Nephron (organoid): ENCODE measurements at regions not wholly inside any gene's neighbourhood (a gene's known extent, or its start where the extent isn't known, plus 50 kb on each side); places are given as distances from the start of the nearest gene placed in this dataset.
A peak's percentile ranks its signal among the peaks of the same experiment; 100 is the strongest.

Source experiments
- H3K27ac Mint-ChIP-seq, 3 experiments: 2 replicates each; pipeline ENCODE4 v1.8.0; 2020; ENCODE audit warnings: mixed read lengths in 3 of 3, mild to moderate bottlenecking in 2 of 3, moderate library complexity in 1 of 3
- H3K27me3 Mint-ChIP-seq: 2 replicates; pipeline ENCODE4 v1.8.0; 2021; ENCODE audit warnings: low read depth, mild to moderate bottlenecking, moderate library complexity, mixed read lengths
- H3K36me3 Mint-ChIP-seq: 2 replicates; pipeline ENCODE4 v1.8.0; 2020; ENCODE audit warnings: low read depth, mixed read lengths
- H3K4me1 Mint-ChIP-seq: 2 replicates; pipeline ENCODE4 v1.8.0; 2020; ENCODE audit warnings: mixed read lengths
- H3K4me3 Mint-ChIP-seq, 3 experiments: 2 replicates each; pipeline ENCODE4 v1.8.0; 2020; ENCODE audit warnings: mild to moderate bottlenecking in 3 of 3, mixed read lengths in 3 of 3, moderate library complexity in 2 of 3
- H3K9me3 Mint-ChIP-seq: 2 replicates; pipeline ENCODE4 v1.8.0; 2020; ENCODE audit warnings: mixed read lengths
- CTCF ChIP-seq, 3 experiments: fragments of 200-600 bp; sonication (generic); IDR thresholded peaks; one replicate each; pipeline ENCODE4 v1.5.0; 2021; ENCODE audit warnings: antibody characterized with exemption in 3 of 3; ENCODE audit not compliant: unreplicated experiment in 3 of 3

DNA sequence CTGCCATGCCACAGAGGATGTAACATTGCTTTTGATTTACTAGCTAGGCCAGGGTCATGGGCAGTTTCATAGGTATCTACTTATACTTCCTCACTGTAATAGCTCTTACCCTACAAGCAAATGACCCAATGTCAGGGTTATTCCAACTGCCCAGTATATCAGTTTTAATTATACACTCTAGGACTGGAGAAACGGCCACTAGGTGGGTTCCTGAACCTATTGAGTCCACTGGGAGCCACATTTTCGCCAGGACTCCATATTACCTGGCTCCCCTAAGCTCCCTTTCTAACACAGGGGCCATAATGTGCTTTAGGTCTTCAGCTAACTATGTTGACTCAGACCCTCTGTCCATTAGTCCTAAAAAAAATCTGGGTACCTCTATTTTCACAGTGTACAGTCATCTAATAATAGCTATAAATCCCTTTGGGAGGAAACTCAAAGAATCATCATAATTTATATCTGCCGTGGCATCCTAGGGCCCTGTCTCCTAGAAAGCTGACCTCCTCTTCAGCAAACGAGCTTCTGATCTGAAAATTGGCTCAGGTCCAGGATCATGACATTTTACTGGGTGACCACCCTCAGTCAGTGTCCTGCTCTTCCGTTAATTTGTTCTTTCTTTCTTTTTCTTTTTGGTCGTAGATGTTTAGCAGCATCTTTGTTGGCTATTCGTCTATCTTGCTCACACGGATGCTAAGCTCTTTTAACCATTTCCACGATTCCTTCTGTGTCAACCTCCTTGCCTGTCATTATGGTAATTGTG is 244.3 kb downstream of the FAM76B start:
- TF ChIP-seq CTCF (IDR thresholded peaks at IDR 0.05; ENCODE audit: unreplicated experiment in 3 of 3): no peak
- H3K4me3 Mint-ChIP-seq: peak overlapping the region in 1 of 3 experiments; percentile 2
- H3K36me3 Mint-ChIP-seq: no peaks in the 10 kb centered on the region
- H3K4me1 Mint-ChIP-seq: peaks cover 43% of the 10 kb centered on the region
- H3K27me3 Mint-ChIP-seq: no peaks in the 10 kb centered on the region
- peak overlapping the region; percentile 46 to 73 (median 60) for H3K27ac Mint-ChIP-seq
- no peaks in the 10 kb centered on the region for H3K9me3 Mint-ChIP-seq

DNA sequence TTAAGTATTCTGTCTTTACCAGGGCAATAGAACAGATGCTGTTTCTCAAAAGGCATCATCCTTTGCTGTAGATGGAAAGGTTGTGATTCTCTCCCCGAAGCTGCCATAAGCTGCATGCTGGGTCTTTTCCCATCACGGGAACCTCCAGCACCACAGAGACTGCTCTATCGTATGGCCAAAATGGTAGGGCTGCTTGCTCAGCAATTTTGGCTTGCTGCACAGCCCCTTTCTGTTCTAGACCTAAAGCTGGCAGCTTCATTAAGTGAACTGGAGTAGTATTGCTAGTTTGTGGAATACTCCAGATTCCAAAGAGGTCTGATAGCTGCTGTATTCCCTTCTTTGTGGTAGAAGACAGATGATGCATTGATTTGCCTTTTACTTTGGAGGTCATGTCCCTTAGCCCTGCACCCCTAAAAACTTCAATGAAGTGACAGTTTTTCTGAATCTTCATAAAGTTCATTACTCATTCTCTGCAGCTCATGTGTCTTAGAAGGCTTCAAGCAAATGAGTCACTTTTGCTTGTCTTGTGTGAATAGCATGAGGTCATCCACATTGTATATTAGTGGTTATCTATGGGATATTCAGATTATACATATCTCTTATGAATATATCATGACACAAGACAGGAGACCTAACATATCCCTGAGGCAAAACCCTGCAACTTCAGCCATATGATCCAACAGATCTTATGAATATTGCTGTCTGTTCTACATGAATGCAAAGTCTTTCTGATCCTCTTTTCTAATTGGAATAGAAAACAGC is 245.3 kb downstream of the FAM76B start:
- peaks cover 36% of the 10 kb centered on the region for H3K4me1 Mint-ChIP-seq
- no peaks in the 10 kb centered on the region for H3K27me3 Mint-ChIP-seq

GRCh38 chr11:95542868-95543551 is 246.6 kb downstream of the FAM76B start:
- Mint-ChIP-seq H3K4me3 (no peak overlapping the region), H3K27ac (no peak overlapping the region), H3K27me3 (no peaks in the 10 kb centered on the region), H3K36me3 (no peaks in the 10 kb centered on the region), H3K4me1 (peaks cover 37% of the 10 kb centered on the region), H3K9me3 (no peaks in the 10 kb centered on the region)
- TF ChIP-seq CTCF (IDR thresholded peaks at IDR 0.05; ENCODE audit: unreplicated experiment in 3 of 3): no peak

More for the DNA sequence above, 245.3 kb downstream of the FAM76B start:
- H3K36me3 Mint-ChIP-seq: no peaks in the 10 kb centered on the region
- peak overlapping the region in 1 of 3 experiments; percentile 73 for H3K27ac Mint-ChIP-seq
- no peak overlapping the region for H3K4me3 Mint-ChIP-seq
- no peaks in the 10 kb centered on the region for H3K9me3 Mint-ChIP-seq
- no peak for TF ChIP-seq CTCF (IDR thresholded peaks at IDR 0.05; ENCODE audit: unreplicated experiment in 3 of 3)

- no peak overlapping the region for H3K4me3 Mint-ChIP-seq
- H3K36me3 Mint-ChIP-seq: no peaks in the 10 kb centered on the region
- TF ChIP-seq CTCF (IDR thresholded peaks at IDR 0.05; ENCODE audit: unreplicated experiment in 3 of 3): no peak
- H3K4me1 Mint-ChIP-seq: peaks cover 27% of the 10 kb centered on the region
- no peaks in the 10 kb centered on the region for H3K27me3 Mint-ChIP-seq
- H3K9me3 Mint-ChIP-seq: no peaks in the 10 kb centered on the region
- peak overlapping the region in 1 of 3 experiments; percentile 40 for H3K27ac Mint-ChIP-seq
These were observed 247.9 kb downstream of the FAM76B start for GRCh38 chr11:95541715-95542114.

GRCh38 chr11:95536047-95536690 is 253.4 kb downstream of the FAM76B start:
- peaks cover 8% of the 10 kb centered on the region for H3K4me1 Mint-ChIP-seq
- peaks cover 32% of the 10 kb centered on the region for H3K9me3 Mint-ChIP-seq
- H3K36me3 Mint-ChIP-seq: no peaks in the 10 kb centered on the region
- no peak for TF ChIP-seq CTCF (IDR thresholded peaks at IDR 0.05; ENCODE audit: unreplicated experiment in 3 of 3)
- no peaks in the 10 kb centered on the region for H3K27me3 Mint-ChIP-seq
- no peak overlapping the region for H3K27ac Mint-ChIP-seq
- no peak overlapping the region for H3K4me3 Mint-ChIP-seq
